Thyroid gland (tissue), 4 donors: ENCODE measurements at regions not wholly inside any gene's neighbourhood (a gene's known extent, or its start where the extent isn't known, plus 50 kb on each side); places are given as distances from the start of the nearest gene placed in this dataset.

ENCODE experiments used
- DNase-seq, 2 donors: peaks; one replicate each; pipeline ENCODE4 v3.0.0-alpha.2; 2019
- H3K27ac ChIP-seq, 3 donors: fragments of 200-600 bp; sonication (generic); 1 replicate in 2 of 3; 2 replicates in 1 of 3; pipeline ENCODE4 v1.5.1; 2016 to 2019; ENCODE audit warnings: mild to moderate bottlenecking in 1 of 3, moderate library complexity in 1 of 3
- H3K27me3 ChIP-seq: fragments of 200-600 bp; sonication (generic); one replicate; pipeline ENCODE4 v1.5.1; 2019
- H3K36me3 ChIP-seq, 2 donors: fragments of 200-600 bp; sonication (generic); one replicate each; pipeline ENCODE4 v1.5.1; 2016 to 2019
- H3K4me1 ChIP-seq, 2 donors: fragments of 200-600 bp; sonication (generic); one replicate each; pipeline ENCODE4 v1.5.1; 2017 to 2019
- H3K4me3 ChIP-seq, 3 donors: fragments of 200-600 bp; sonication (generic); replicated peaks in 1 of 3; 1 replicate in 2 of 3; 2 replicates in 1 of 3; pipeline ENCODE4 v1.5.1; 2016; ENCODE audit warnings: mild to moderate bottlenecking in 1 of 3
- H3K9me3 ChIP-seq: fragments of 200-600 bp; sonication (generic); one replicate; pipeline ENCODE4 v1.5.1; 2017
- CTCF ChIP-seq, 6 experiments: fragments of 200-600 bp in 3 of 6; fragments of 450-650 bp in 3 of 6; sonication (generic) in 3 of 6; IDR thresholded peaks; one replicate each; pipeline ENCODE4 v1.5.1; 2016 to 2019; ENCODE audit warnings: antibody characterized with exemption in 6 of 6, mild to moderate bottlenecking in 2 of 6, inconsistent platforms in 1 of 6, moderate library complexity in 1 of 6
- POLR2A ChIP-seq, 2 donors: fragments of 450-650 bp; IDR thresholded peaks; one replicate each; pipeline ENCODE4 v1.6.1; 2017; ENCODE audit warnings: antibody characterized with exemption in 2 of 2, mild to moderate bottlenecking in 2 of 2, moderate library complexity in 1 of 2
- WGBS, 2 donors: methylation state at CpG; one replicate each; pipeline ENCODE4 v1.1.5; 2017; 5-methylcytosine and 5-hydroxymethylcytosine counted together
- intact Hi-C: fragments of 100-400 bp; cut with DNase I; formaldehyde crosslinking; loops from one replicate; pipeline ENCODE4 v1.15.1; 2023

GRCh38 chr16:80408014-80408413 lies 132.8 kb upstream of the DYNLRB2 start:
- H3K4me1 ChIP-seq = no peaks in the 10 kb centered on the region
- intact Hi-C loops = no loop called here
- DNase-seq = no peak
- TF ChIP-seq POLR2A (IDR thresholded peaks at IDR 0.05) (no peak), CTCF (IDR thresholded peaks at IDR 0.05) (no peak)
- no peak overlapping the region for H3K27ac ChIP-seq
- WGBS, 2 donors = 88 to 93% methylated on average over 1 of the region's 1 CpG
- H3K4me3 ChIP-seq = no peak overlapping the region
- H3K27me3 ChIP-seq = no peaks in the 10 kb centered on the region
- no peaks in the 10 kb centered on the region for H3K9me3 ChIP-seq
- no peaks in the 10 kb centered on the region for H3K36me3 ChIP-seq

- no peaks in the 10 kb centered on the region for H3K36me3 ChIP-seq
- H3K27me3 ChIP-seq = no peaks in the 10 kb centered on the region
- no peaks in the 10 kb centered on the region for H3K4me1 ChIP-seq
- no peak for DNase-seq
- no peaks in the 10 kb centered on the region for H3K9me3 ChIP-seq
- 79 to 83% methylated on average over 3 of the region's 3 CpGs for WGBS, 2 donors
- TF ChIP-seq CTCF (IDR thresholded peaks at IDR 0.05) = no peak
- TF ChIP-seq POLR2A (IDR thresholded peaks at IDR 0.05) = no peak
- intact Hi-C loops = no loop called here
- no peak overlapping the region for H3K27ac ChIP-seq
- H3K4me3 ChIP-seq = no peak overlapping the region
Measured at GRCh38 chr16:80407265-80407987, 133.4 kb upstream of the DYNLRB2 start.

GRCh38 chr16:80404847-80405246 lies 135.9 kb upstream of the DYNLRB2 start:
- Histone ChIP-seq H3K4me1 (no peaks in the 10 kb centered on the region), H3K9me3 (no peaks in the 10 kb centered on the region), H3K36me3 (no peaks in the 10 kb centered on the region), H3K27ac (no peak overlapping the region), H3K27me3 (no peaks in the 10 kb centered on the region), H3K4me3 (no peak overlapping the region)
- TF ChIP-seq CTCF (IDR thresholded peaks at IDR 0.05) (no peak), POLR2A (IDR thresholded peaks at IDR 0.05) (no peak)
- no peak for DNase-seq
- intact Hi-C loops = no loop called here

- no peaks in the 10 kb centered on the region for H3K27me3 ChIP-seq
- H3K4me1 ChIP-seq = no peaks in the 10 kb centered on the region
- H3K27ac ChIP-seq = no peak overlapping the region
- no peaks in the 10 kb centered on the region for H3K36me3 ChIP-seq
- H3K4me3 ChIP-seq = no peak overlapping the region
- intact Hi-C loops = no loop called here
- TF ChIP-seq POLR2A (IDR thresholded peaks at IDR 0.05) = no peak
- TF ChIP-seq CTCF (IDR thresholded peaks at IDR 0.05) = no peak
- 43 to 51% methylated on average over 3 of the region's 3 CpGs for WGBS, 2 donors
- DNase-seq = no peak
- no peaks in the 10 kb centered on the region for H3K9me3 ChIP-seq
Measured at GRCh38 chr16:80403894-80404293, 136.9 kb upstream of the DYNLRB2 start.

GRCh38 chr16:80390871-80391489 lies 149.8 kb upstream of the DYNLRB2 start:
- H3K4me1 ChIP-seq = peaks cover 0 to 4% of the 10 kb centered on the region in 2 donors
- intact Hi-C loops = no loop called here
- no peak for DNase-seq
- H3K9me3 ChIP-seq = no peaks in the 10 kb centered on the region
- H3K4me3 ChIP-seq = no peak overlapping the region
- no peaks in the 10 kb centered on the region for H3K27me3 ChIP-seq
- 42 to 45% methylated on average over 5 of the region's 5 CpGs for WGBS, 2 donors
- no peak overlapping the region for H3K27ac ChIP-seq
- TF ChIP-seq POLR2A (IDR thresholded peaks at IDR 0.05) (no peak), CTCF (IDR thresholded peaks at IDR 0.05) (no peak)
- H3K36me3 ChIP-seq = no peaks in the 10 kb centered on the region
